Muscle of leg (tissue), 3 donors: ENCODE measurements at regions not wholly inside any gene's neighbourhood (a gene's known extent, or its start where the extent isn't known, plus 50 kb on each side); places are given as distances from the start of the nearest gene placed in this dataset.
A peak's percentile ranks its signal among the peaks of the same experiment; 100 is the strongest.
"Not testable (repeated sequence)": the region's sequence is repeated elsewhere in the genome, so short reads cannot be mapped to it uniquely, and the experiment has no call there.

ENCODE experiments used
- DNase-seq: peaks from one replicate; pipeline ENCODE4 v3.0.0; 2013
- H3K27ac ChIP-seq: one replicate; pipeline ENCODE4 v1.5.1; 2013; ENCODE audit warnings: mild to moderate bottlenecking, low read length, control low read depth
- H3K27me3 ChIP-seq: one replicate; pipeline ENCODE4 v1.6.1; 2013; ENCODE audit warnings: low read length; ENCODE audit not compliant: control insufficient read depth, insufficient read depth
- H3K36me3 ChIP-seq: one replicate; pipeline ENCODE4 v1.6.1; 2013; ENCODE audit warnings: low read length; ENCODE audit not compliant: control insufficient read depth, insufficient read depth
- H3K4me1 ChIP-seq: one replicate; pipeline ENCODE4 v1.6.1; 2013; ENCODE audit warnings: low read length; ENCODE audit not compliant: control insufficient read depth, insufficient read depth
- H3K4me3 ChIP-seq: one replicate; pipeline ENCODE4 v1.5.1; 2013; ENCODE audit warnings: low read length, control low read depth
- H3K9me3 ChIP-seq: replicated peaks from 2 replicates; pipeline ENCODE4 v1.6.1; 2013; ENCODE audit warnings: low read depth, low read length; ENCODE audit not compliant: control insufficient read depth
- WGBS: methylation state at CpG from one replicate; pipeline ENCODE4 v1.1.5; 2013; ENCODE audit warnings: missing lambda C conversion rate; ENCODE audit not compliant: insufficient coverage; 5-methylcytosine and 5-hydroxymethylcytosine counted together

DNA sequence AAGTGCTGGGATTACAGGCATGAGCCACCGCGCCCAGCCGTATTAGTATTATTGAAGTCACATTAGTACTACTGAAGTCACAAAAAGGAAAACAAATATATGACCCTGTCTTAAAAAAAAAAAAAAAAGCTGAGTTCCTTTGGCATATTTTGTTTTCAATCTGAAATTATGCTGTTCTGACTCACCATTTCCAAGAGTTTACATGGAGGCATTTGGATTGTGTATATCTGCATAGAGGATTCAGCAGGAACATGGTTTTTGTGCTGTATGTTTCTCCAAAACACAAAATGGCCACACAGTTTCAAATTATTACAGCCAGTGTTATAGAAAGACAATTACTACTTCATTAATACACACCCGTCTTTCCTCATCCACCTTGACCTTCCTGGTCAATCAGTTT is 103.5 kb upstream of the TSC22D1 start:
- WGBS: no CpG with 5 or more reads among the region's 4 CpGs
- Histone ChIP-seq H3K36me3 (no peaks in the 10 kb centered on the region), H3K4me3 (no peak overlapping the region), H3K27me3 (no peaks in the 10 kb centered on the region), H3K9me3 (no peaks in the 10 kb centered on the region), H3K4me1 (no peaks in the 10 kb centered on the region), H3K27ac (no peak overlapping the region)
- DNase-seq: no peak

DNA sequence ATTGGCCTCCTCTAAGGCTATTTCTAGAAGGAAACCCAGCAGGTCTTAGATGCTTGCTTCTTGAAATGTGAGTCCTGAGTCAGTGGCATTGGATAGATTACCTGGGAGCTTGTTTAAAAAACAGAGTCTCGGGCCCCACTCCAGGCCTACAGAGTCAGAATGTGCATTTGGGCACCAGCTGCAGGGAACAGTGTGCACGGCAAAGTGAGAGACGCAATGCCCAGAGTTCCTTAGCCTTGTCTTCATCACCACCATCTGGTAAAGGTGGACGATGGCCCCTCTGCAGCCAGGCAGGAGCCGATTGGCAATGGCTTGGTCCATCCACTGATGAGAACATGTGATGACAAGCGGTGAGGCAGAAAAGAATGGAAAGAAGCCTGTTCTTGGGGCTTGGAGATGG is 102.1 kb upstream of the TSC22D1 start:
- DNase-seq: peak; percentile 27
- Histone ChIP-seq H3K36me3 (no peaks in the 10 kb centered on the region), H3K4me3 (no peak overlapping the region), H3K9me3 (no peaks in the 10 kb centered on the region), H3K27me3 (no peaks in the 10 kb centered on the region), H3K4me1 (no peaks in the 10 kb centered on the region), H3K27ac (no peak overlapping the region)
- whole genome bisulfite sequencing: 84% methylated on average over 2 of the region's 6 CpGs

DNA sequence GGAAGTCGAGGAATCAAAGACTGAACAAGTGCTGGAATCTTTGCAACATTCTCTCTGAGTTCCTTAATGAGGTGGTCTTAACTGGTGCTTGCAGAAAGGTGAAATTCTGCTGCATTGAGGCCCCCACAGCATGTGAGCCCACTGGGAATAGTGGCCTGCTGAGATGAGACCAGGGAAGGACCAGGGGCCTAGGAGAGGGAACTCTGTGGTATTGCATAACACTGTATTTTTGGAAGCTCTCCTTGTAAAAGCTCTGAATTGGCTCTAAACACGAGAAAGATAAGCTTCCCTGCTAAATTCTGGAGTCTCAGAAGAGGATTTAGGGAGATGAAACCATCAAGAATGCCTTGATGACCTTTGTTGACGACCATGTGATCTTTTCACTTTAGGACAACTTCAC is 100.4 kb upstream of the TSC22D1 start:
- Histone ChIP-seq H3K4me3 (no peak overlapping the region), H3K9me3 (no peaks in the 10 kb centered on the region), H3K27ac (no peak overlapping the region), H3K4me1 (no peaks in the 10 kb centered on the region), H3K27me3 (no peaks in the 10 kb centered on the region), H3K36me3 (no peaks in the 10 kb centered on the region)
- no peak for DNase-seq
- no CpG with 5 or more reads among the region's 3 CpGs for WGBS

DNA sequence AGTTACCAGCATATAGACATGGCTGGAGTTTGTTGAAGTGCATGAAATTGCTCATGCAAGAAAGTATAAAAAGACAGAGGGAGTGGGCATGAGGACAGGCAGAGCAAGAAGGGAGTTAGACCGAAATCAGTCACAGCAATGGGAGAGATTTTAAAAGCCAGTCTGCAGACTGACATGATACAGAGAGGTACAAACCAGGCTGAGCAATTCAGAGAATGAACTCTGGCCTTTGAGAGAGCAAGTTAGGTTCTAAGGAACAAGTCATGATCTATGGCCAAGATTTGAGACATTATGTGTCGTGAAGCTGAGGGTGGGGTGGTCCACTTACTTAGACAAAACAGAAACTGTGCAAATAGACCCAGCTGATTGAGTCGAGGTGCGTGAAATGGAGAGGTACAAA is 93.4 kb upstream of the TSC22D1 start:
- peaks cover 7% of the 10 kb centered on the region for H3K4me1 ChIP-seq
- H3K4me3 ChIP-seq: no peak overlapping the region
- 93% methylated on average over 4 of the region's 4 CpGs for WGBS
- H3K27me3 ChIP-seq: no peaks in the 10 kb centered on the region
- H3K36me3 ChIP-seq: no peaks in the 10 kb centered on the region
- no peak overlapping the region for H3K27ac ChIP-seq
- DNase-seq: no peak
- no peaks in the 10 kb centered on the region for H3K9me3 ChIP-seq

DNA sequence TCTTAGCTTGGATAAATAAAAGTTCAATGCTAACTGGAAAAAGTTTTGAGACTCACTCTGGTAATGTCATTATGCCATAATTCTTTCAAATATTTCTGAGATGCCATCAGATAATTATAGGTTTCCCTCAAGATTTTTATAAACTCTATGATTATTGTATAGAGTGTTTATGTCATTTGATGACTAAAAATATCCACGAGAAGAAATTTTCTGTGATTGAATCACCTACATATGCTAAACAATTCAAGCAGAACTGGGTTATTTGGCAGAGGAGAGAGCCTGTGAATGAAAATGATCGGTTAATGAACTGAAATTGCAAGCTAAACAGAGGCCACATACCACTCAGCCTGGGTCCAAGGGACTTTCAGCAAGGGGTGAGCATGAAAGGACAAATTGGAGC is 92.6 kb upstream of the TSC22D1 start:
- Histone ChIP-seq H3K27ac (peak overlapping the region; percentile 81), H3K27me3 (no peaks in the 10 kb centered on the region), H3K4me1 (peaks cover 7% of the 10 kb centered on the region), H3K36me3 (no peaks in the 10 kb centered on the region), H3K9me3 (no peaks in the 10 kb centered on the region), H3K4me3 (no peak overlapping the region)
- no CpG with 5 or more reads among the region's 2 CpGs for WGBS
- DNase-seq: peak; percentile 83

DNA sequence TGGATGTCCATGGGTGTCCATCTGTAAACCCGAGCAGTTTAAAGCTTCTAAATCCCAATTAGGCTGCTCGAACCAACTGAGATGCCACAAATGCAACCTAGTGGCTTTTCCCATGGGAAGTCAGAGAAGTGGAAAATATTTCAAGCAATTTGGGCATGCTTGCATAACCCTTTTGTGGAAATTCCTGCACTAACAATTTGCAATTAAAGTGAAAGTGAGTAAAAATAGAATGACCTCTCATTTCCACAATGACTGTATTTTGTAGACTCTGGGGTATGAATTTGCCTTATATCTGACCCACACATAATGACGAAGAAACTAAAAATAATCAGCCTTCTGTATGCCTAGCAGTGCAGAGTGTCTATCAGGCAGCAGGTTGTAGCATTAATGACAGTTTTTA is 91.8 kb upstream of the TSC22D1 start:
- DNase-seq: peak; percentile 54
- Histone ChIP-seq H3K27ac (peak overlapping the region; percentile 81), H3K27me3 (no peaks in the 10 kb centered on the region), H3K4me1 (peaks cover 7% of the 10 kb centered on the region), H3K4me3 (no peak overlapping the region), H3K9me3 (no peaks in the 10 kb centered on the region), H3K36me3 (no peaks in the 10 kb centered on the region)
- WGBS: no CpG with 5 or more reads among the region's 3 CpGs

DNA sequence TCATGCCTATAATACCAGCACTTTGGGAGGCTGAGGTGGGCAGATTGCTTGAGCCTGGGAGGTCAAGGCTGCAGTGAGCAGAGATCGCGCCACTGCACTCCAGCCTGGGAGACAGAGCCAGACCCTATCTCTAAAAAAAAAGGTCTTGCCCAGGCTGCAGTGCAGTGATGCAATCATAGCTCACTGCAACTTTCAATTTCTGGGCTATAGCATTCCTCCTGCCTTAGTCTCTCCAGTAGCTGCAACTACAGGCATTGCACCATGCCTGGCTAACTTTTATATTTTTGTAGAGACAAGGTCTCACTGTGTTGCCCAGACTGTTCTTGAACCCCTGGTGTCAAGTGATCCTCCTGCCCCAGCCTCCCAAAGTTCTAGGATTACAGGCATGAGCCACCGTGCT is 90.4 kb upstream of the TSC22D1 start:
- not testable (repeated sequence) for H3K9me3 ChIP-seq, H3K4me3 ChIP-seq, DNase-seq, H3K27me3 ChIP-seq, H3K27ac ChIP-seq, H3K4me1 ChIP-seq, H3K36me3 ChIP-seq
- 100% methylated on average over 2 of the region's 3 CpGs for WGBS

DNA sequence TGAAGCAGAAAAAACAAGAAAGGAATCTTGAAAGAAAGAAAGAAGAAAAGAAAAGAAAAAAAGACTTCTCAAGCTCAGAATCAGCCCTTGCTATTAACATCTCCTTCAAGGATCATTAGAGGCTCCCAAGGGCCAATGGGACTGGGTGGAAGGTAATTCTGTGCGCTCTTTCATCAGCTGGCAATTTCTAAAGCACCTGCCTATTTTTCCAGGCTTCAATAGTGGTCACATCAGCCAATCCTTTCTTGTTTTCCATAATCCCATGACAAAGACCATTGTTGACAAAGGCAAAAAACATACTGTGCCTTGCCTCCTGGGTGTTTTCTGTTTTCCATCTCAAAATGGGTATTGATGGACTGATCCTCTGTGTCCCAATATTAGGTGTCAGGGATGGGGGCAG is 88.2 kb upstream of the TSC22D1 start:
- H3K27ac ChIP-seq: no peak overlapping the region
- H3K9me3 ChIP-seq: no peaks in the 10 kb centered on the region
- no peaks in the 10 kb centered on the region for H3K27me3 ChIP-seq
- no peaks in the 10 kb centered on the region for H3K36me3 ChIP-seq
- peaks cover 7% of the 10 kb centered on the region for H3K4me1 ChIP-seq
- WGBS: no CpG with 5 or more reads among the region's 1 CpG
- DNase-seq: no peak
- no peak overlapping the region for H3K4me3 ChIP-seq

DNA sequence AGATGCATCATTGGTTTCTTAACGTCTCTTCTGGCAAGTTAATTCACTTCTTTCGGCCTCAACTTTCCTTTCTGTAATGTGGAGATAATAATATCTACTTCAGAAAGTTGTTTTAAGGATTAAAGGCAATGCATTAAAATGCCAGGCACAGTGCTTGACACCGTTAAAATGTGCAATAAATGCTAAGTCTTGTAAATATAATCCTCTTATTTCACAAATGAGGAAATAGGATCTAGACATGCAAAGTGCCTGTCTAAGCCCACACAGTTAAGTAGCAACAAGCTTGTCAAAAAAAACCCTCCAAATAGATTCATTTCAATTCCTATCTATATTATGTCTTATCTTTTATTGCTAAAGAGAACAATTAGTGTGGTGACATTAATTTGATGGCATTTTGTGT is 86.4 kb upstream of the TSC22D1 start:
- Histone ChIP-seq H3K27ac (no peak overlapping the region), H3K4me1 (no peaks in the 10 kb centered on the region), H3K9me3 (no peaks in the 10 kb centered on the region), H3K4me3 (no peak overlapping the region), H3K36me3 (no peaks in the 10 kb centered on the region), H3K27me3 (no peaks in the 10 kb centered on the region)
- no peak for DNase-seq
- no CpG with 5 or more reads among the region's 3 CpGs for WGBS

DNA sequence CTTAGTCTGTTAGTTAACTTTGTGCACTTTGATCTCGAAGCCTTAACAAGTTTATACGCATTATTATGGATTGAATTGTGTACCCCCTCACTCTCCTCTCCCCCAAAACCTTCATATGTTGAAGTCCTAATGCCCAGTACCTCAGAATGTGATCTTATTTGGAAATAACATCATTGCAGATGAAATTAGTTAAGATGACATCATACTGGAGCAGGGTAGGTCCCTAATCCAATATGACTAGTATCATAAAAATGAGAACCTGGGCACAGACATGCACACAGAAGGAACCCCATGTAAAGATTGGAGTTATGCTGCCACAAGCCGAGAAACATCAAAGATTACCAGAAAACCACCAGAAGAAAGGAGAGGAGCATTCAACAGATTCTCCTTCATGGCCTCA is 85.8 kb upstream of the TSC22D1 start:
- Histone ChIP-seq H3K4me1 (no peaks in the 10 kb centered on the region), H3K27me3 (no peaks in the 10 kb centered on the region), H3K27ac (no peak overlapping the region), H3K4me3 (no peak overlapping the region), H3K9me3 (no peaks in the 10 kb centered on the region), H3K36me3 (no peaks in the 10 kb centered on the region)
- no CpG with 5 or more reads among the region's 3 CpGs for WGBS
- no peak for DNase-seq

DNA sequence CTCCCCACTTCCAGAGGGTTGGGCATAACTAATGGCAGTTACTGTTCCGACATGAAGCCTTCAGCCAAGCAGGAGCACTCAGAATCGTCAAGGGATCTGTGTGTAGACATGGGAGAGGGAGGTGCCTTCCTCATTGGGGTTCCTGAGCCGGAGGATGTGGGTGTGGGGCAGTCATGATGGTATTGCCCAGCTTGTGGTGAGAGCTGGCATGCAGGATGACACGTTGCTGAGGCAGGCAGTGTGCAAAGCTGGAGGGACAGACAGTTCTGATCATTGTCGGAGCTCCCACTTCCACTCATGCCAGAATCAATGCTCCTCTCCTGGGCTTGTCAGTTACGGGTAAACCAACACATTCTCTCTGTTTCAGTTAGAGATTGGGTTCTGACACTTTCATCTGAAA is 83.9 kb upstream of the TSC22D1 start:
- Histone ChIP-seq H3K36me3 (no peaks in the 10 kb centered on the region), H3K4me3 (no peak overlapping the region), H3K27me3 (no peaks in the 10 kb centered on the region), H3K4me1 (no peaks in the 10 kb centered on the region), H3K27ac (no peak overlapping the region), H3K9me3 (no peaks in the 10 kb centered on the region)
- WGBS: 79% methylated on average over 4 of the region's 6 CpGs
- no peak for DNase-seq
